C4-2B (cell line): ENCODE measurements at regions not wholly inside any gene's neighbourhood (a gene's known extent, or its start where the extent isn't known, plus 50 kb on each side); places are given as distances from the start of the nearest gene placed in this dataset.

ENCODE experiments used
- H3K27ac ChIP-seq: fragments of 450-650 bp; 2 replicates; pipeline ENCODE4 v1.5.1; 2017
- CTCF ChIP-seq: fragments of 450-650 bp; conservative IDR thresholded peaks from 2 replicates; pipeline ENCODE4 v1.5.1; 2017; ENCODE audit warnings: mild to moderate bottlenecking
- ZFX ChIP-seq: fragments of 450-650 bp; IDR thresholded peaks from 2 replicates; pipeline ENCODE4 v1.6.1; 2017

- H3K27ac ChIP-seq, result no peak overlapping the region
- TF ChIP-seq ZFX (no peak), CTCF (no peak)
These were observed 115.4 kb upstream of the SLC44A1 start for GRCh38 chr9:105128908-105129600.

- no peak for TF ChIP-seq CTCF
- no peak overlapping the region for H3K27ac ChIP-seq
These were observed 114.7 kb upstream of the SLC44A1 start for GRCh38 chr9:105129731-105130130.

DNA sequence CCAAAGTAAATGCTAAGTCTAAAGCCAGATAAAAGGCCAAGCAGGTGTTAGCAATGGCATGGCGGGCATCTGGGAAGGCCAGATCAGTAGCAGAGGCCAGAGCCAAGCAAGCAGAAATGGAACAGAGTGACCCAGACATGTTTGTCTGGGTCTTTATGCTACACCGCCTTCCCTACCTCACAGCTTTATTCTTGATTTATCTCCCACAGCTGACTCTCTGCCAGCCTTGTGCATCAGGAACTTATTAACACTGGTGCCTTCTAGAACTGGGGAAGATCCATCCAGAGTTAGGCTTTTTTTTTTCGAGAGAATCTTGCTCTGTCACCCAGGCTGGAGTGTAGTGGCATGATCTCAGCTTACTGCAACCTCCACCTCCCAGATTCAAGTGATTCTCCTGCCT lies 112.5 kb upstream of the SLC44A1 start:
- TF ChIP-seq ZFX, result no peak
- no peak for TF ChIP-seq CTCF
- H3K27ac ChIP-seq, result no peak overlapping the region

GRCh38 chr9:105132606-105133005 lies 111.8 kb upstream of the SLC44A1 start:
- TF ChIP-seq ZFX (no peak), CTCF (no peak)

GRCh38 chr9:105138306-105138801 lies 106.1 kb upstream of the SLC44A1 start:
- H3K27ac ChIP-seq, result no peak overlapping the region
- TF ChIP-seq ZFX, result no peak

More at GRCh38 chr9:105132606-105133005, 111.8 kb upstream of the SLC44A1 start:
- no peak overlapping the region for H3K27ac ChIP-seq

DNA sequence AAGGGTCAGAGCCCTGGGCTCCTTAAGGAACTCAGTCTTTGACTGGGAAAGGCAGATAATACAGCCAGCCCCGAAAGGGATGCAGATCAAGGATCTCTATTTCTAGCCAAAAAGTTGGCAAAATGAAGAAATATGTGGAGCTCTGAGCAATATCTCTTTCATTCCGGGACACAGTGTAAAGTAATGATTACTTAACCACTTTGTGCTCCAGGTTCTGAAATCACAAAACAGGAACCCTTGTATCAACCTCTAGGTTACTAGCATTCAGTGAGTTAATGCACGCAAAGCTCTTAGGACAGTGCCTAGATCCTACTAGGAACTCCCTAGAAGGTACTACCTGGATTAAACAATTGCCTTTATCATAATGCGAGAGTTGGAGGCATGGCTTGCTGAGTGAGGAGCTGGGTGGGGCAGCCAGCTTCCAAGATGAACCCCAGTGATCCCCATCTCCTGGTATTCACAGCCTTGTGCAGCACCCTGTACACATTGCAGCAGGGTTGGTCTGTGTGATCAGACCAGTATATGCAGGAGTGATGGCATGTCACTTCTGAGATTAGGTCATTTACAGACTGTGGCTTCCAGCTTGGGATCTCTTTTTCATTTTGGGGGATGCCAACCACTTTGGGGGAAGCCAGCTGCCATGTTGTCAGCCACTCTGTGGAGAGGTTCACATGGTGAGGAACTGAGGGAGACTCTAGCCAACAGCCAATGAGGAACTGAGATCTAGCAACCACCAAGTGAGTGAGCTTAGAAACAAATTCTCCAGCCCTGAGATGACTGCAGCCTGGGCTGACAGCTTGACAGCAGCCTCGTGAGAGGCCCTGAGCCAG lies 103.1 kb upstream of the SLC44A1 start:
- no peak overlapping the region for H3K27ac ChIP-seq
- TF ChIP-seq ZFX, result no peak
- TF ChIP-seq CTCF, result no peak

GRCh38 chr9:105141976-105142250 lies 102.5 kb upstream of the SLC44A1 start:
- TF ChIP-seq ZFX (no peak), CTCF (no peak)
- no peak overlapping the region for H3K27ac ChIP-seq
